Peyer's patch (tissue), 4 donors: ENCODE measurements at regions not wholly inside any gene's neighbourhood (a gene's known extent, or its start where the extent isn't known, plus 50 kb on each side); places are given as distances from the start of the nearest gene placed in this dataset.

Experiments used
- CTCF ChIP-seq, 6 experiments: fragments of 450-650 bp in 4 of 6; fragments of 200-600 bp in 2 of 6; sonication (generic) in 1 of 6; IDR thresholded peaks; one replicate each; pipeline ENCODE4 v1.5.1; 2017 to 2019; ENCODE audit warnings: antibody characterized with exemption in 6 of 6, mild to moderate bottlenecking in 3 of 6, moderate library complexity in 1 of 6
- POLR2A ChIP-seq, 2 donors: fragments of 450-650 bp; IDR thresholded peaks; one replicate each; pipeline ENCODE4 v1.5.1; 2017; ENCODE audit warnings: antibody characterized with exemption in 2 of 2, mild to moderate bottlenecking in 2 of 2, moderate library complexity in 2 of 2

GRCh38 chr12:45598336-45598735 is 131.2 kb upstream of the ARID2 start:
- TF ChIP-seq POLR2A (IDR thresholded peaks at IDR 0.05) (no peak), CTCF (IDR thresholded peaks at IDR 0.05) (no peak)
